GM21381 (cell line): ENCODE measurements at regions not wholly inside any gene's neighbourhood (a gene's known extent, or its start where the extent isn't known, plus 50 kb on each side); places are given as distances from the start of the nearest gene placed in this dataset.

Source experiments
- ATAC-seq: cut with Tn5 transposase; IDR thresholded peaks from one replicate; pipeline ENCODE4 v1.9.1; 2021; ENCODE audit warnings: mild to moderate bottlenecking, moderate library complexity; ENCODE audit not compliant: unreplicated experiment

DNA sequence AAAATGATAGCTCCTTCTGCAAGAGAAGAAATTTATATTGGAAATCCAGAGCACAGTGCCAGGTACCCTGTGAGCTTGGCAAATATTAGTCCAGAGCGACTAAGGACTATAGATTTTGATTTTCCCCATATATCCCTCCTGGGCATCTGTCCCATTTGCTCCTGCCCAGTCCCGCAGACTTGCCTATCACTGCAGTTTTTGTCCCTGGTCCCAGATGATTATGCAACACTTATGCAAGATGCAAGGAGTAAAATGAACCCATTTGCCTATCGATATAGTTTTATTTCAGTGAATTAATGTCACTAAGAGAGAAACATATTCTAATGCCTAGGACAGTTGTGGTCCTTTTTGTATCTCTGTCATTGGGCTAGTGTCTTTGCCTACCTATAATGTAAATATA lies 215.9 kb upstream of the BMP4 start:
- ATAC-seq, result no peak

GRCh38 chr14:54173802-54174201 lies 217.2 kb upstream of the BMP4 start:
- no peak for ATAC-seq

GRCh38 chr14:54174457-54174856 lies 217.8 kb upstream of the BMP4 start:
- ATAC-seq, result no peak

DNA sequence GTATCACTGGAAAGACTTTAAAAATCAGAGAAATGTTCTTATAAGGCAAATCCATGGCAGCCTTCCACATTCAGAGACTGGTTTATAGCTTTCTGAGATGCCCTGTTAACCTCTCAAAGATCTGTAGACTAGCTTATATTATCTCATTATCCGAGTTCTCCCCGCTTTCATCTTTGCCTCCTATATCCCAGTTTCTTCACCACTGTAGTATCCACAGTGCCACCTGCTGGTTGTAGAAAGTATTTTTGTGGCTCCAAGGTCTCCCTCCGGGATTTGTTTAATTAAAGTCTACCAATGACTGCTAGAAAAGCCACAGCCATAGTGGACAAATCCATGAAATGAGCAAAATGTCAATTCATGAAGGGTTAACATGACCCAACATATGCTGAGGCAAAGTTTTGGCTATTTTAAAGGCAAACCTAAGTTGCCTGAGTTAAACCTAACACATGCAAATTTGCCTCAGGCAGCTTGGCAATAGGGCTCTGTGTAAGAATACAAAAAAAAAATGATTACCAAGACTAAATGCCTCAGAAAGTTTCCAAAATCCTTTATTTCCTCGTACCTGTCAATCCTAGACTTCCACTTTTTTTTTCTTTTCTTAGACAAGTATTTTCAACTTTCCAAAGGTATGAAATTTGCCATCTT lies 218.8 kb upstream of the BMP4 start:
- ATAC-seq, result no peak

DNA sequence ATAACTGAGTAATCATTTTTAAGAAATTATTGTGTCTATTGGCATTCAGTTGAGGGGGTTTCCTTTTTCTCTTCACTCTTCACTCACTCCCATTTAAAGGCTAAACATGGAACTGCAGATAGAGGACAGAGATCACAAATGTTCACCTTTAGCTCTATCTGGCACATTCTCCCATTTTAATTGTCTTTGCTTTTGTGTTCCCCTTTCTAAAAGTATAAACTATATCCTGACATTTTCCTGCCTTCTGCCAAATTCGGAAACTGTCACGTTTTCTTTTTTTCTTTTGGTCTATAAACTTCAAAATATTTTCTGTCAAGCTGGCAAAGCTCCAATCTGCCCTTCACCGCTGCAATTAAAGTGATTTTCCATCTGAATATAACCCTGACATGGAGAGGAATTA lies 219.8 kb upstream of the CDKN3 start:
- ATAC-seq, result no peak

DNA sequence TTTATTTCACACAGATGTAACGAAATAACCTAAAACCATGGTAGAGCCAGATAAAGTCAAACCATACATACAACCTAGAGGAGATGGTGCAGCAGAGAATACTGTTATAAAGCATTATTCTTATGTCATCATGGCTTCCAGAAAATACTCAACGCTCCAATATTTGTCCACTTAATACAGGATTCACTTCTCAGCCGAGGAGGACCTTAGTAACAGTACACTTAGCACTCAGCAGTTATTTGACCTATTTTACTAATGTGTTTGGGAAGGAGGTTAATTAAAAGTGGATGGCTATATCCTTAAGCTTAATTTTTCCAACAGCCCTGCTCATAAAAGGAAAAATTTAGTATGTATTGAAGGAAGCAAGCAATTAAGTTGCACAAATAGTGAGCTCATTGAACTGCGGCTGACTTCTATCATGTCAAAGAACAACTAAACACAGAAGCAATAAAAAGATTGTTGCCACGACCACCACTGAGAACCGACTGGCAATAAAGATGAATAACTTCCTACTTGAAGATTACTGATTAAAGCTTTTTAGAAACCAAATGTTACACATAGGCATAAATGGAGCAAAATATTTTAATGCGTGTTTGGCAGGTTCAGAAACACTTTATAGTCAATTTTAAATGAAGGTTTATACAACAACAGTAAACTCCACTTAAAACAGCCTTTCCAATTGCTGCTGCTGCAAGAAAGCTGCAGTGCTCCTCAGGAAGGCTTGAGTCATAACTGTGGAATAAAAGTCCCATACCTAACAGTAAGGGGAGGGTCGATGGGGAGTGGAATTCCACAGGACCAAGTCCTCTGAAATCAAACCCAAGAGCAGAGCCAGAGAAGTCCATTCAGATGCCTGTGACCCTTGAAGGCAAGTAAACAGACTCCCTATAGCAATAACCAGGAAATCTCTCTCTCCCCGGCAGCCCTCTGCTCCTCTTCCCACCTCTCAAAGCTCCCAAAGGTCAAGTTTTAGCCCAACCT lies 218.9 kb upstream of the CDKN3 start:
- no peak for ATAC-seq

- ATAC-seq, result no peak
Observed at GRCh38 chr14:54182419-54183045, 214.3 kb upstream of the CDKN3 start.

DNA sequence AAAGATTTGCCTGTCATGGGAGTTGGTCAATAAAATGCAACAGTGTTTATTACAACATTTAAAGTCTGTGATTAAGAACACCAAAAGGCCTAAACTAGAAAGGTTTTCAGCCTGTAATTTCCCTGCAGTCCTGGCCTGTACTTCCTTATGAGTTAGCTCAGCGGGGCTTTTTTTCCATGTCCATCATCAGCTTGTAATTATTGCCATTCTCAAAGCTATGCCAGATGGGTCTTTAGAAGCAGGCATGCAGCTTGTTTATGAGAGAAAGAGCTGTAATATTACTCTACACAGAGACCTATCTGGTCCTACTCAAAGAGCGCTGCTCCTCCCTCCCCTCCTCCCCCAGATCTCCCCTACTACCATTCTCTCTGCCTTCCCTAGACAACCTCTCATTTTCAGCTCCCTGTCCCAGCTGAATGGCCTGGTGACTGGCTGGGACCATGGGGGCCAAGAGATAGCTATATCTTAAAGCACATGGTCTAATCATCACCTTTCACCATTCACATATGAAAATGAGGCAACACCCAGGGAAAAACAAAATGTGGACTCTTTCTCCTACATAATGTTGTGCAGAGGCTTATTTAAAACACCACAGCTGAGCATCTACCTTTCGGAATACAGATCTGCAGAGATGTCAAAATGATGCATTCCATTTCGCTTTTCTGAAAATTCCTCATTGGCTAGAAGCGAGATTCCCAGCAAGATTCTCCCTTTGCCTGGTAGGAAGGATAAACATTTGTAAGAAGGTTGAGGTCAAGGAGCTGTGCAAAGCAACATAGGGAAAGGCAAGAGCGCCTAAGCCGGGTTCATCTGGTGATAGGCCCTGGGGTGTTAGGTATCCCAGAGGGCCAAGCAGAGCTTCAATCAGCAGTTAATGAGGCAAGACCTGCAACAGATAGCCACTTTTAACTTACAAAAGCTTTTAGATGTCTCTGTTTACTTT lies 209.7 kb upstream of the CDKN3 start:
- no peak for ATAC-seq

- ATAC-seq, result no peak
Observed at GRCh38 chr14:54188064-54188666, 208.6 kb upstream of the CDKN3 start.

GRCh38 chr14:54189333-54189732 lies 207.5 kb upstream of the CDKN3 start:
- ATAC-seq, result no peak

- no peak for ATAC-seq
Observed at GRCh38 chr14:54189748-54190354, 207.0 kb upstream of the CDKN3 start.

DNA sequence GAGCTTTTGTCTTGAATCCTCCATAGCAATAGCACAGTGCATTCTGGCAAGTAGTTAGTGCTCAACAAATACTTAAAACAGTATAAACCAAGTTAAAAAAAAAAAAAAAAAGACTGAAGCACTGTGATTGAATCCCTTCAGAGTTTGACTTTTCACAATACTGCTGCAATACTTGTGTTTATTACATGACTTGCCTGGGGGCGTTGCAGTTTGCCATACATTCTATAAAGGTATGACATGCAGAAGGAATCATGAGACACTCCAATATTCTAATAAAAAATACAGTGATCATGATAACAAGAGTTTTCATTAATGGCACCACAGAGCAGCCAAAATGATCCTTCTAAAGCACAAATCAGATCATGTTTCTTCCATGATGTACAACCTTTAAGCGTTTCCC lies 205.0 kb upstream of the CDKN3 start:
- no peak for ATAC-seq

DNA sequence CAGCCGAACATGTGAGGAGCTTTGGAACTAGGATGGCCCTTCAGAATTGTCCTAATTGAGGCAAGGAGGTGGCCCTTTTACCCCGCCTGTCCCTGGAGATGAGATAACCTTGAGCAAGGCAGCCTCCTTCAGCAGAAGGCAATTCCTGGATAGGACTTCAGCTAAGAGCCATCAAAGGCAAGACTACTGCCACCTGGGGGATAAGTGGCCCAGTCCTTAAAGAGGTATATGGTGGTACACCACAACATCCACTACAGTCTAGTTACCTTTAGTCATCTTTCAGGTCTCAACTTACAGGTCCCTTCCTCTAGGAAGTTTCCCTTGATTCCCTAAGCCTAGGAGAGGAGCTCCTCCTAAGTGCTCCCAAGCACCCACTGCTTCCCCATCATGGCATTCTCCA lies 204.2 kb upstream of the CDKN3 start:
- ATAC-seq, result no peak

GRCh38 chr14:54193871-54194270 lies 202.9 kb upstream of the CDKN3 start:
- no peak for ATAC-seq

DNA sequence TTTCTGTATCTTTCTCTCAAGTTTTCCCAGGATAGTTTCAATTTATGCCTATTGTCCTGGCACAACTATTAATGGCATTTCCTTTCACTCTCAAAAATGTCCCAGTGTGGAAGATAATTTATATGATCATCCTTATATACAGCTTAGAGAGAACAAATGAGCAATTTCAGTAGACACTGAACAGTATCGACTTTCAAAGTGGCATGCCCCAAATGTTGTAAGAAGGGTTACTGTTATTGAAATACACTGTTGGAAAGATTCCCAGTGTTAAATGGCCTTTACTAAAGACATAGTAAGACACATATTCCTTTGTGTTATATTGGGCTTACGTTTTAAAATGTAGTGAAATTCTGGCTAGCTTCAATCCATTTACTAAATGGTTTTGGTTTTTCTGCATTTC lies 202.3 kb upstream of the CDKN3 start:
- ATAC-seq, result no peak

DNA sequence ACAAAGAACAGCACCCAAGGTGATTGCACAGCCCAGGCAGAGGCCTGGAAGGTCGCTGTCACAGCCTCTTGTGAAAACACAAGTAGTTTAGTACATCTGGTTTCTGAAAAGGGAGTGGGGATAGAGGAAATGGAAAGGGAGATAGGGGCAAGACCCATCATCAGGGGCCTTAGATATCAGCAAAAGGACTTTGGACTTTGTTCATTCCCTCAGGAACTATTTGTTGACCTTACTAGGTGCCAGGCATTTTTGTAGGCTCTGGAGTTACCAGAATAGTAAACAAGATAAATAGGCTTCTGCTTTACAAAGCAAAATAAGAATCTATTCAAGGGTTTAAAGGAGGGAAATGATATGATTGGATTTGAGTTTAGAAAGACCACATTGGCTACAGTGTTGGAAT lies 199.4 kb upstream of the CDKN3 start:
- no peak for ATAC-seq

GRCh38 chr14:54200726-54201125 lies 196.1 kb upstream of the CDKN3 start:
- ATAC-seq, result no peak

- no peak for ATAC-seq
Observed at GRCh38 chr14:54202288-54202687, 194.5 kb upstream of the CDKN3 start.

DNA sequence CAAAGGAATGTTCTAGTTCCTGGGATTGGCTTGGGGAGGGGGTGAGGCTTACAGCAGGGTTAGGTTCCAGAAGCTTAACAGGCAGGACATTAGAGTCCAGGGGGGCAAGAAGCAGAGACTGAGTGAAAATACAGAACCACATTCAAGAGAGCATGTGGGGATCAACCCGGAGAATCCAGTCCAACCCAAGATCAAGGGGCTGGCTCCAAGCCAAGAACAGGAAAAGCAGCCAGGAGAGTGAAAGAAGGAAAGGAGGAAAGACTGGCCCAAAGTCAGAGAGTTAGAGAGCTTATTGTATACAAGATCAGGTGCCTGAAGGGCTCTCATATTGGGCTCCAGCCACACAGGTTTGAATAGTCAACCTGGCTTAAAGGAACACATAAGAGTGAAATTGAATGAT lies 190.3 kb upstream of the CDKN3 start:
- ATAC-seq, result no peak

DNA sequence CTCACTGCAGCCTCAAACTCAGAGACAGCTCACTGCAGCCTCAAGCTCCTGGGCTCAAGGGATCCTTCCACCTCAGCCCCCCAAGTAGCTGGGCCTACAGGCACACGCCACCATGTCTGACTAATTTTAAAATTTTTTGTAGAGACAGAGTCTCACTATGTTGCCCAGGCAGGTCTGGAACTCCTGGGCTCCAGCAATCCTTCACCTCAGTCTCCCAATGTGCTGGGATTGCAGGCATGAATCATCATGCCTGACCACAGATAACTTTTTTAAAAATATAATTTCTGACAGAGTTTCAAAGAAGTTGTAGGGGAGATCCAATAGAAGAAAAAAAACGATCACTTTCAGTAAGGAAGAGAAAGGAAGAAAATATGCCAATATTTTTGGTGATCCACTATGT lies 189.7 kb upstream of the CDKN3 start:
- no peak for ATAC-seq
